Activated CD8-positive, alpha-beta T cell treated with anti-CD3 and anti-CD28 coated beads for 36 hours (primary cell): ENCODE measurements at regions not wholly inside any gene's neighbourhood (a gene's known extent, or its start where the extent isn't known, plus 50 kb on each side); places are given as distances from the start of the nearest gene placed in this dataset.
A peak's percentile ranks its signal among the peaks of the same experiment; 100 is the strongest.

Experiments used
- ATAC-seq: fragments of 200-7000 bp; cut with Tn5 transposase; one replicate; pipeline ENCODE4 v1.10.0; 2021; ENCODE audit warnings: mild to moderate bottlenecking, moderate library complexity
- CTCF ChIA-PET: fragments of 350-600 bp; sonication (Branson Sonifier 250); formaldehyde crosslinking; loops from one replicate; lab custom pipeline; 2021; ENCODE audit warnings: antibody characterized with exemption; lab: Charles Lee
- POLR2A ChIA-PET: fragments of 350-600 bp; sonication (Branson Sonifier 250); formaldehyde crosslinking; loops from one replicate; lab custom pipeline; 2021; ENCODE audit warnings: antibody characterized with exemption; lab: Charles Lee
- DNase-seq: peaks from one replicate; pipeline ENCODE4 v3.0.0-alpha.2; 2020
- H3K27ac Mint-ChIP-seq: one replicate; pipeline ENCODE4 v1.8.0; 2021; ENCODE audit warnings: mild to moderate bottlenecking, mixed read lengths
- H3K27me3 Mint-ChIP-seq: one replicate; pipeline ENCODE4 v1.8.0; 2021; ENCODE audit warnings: mixed read lengths
- H3K36me3 Mint-ChIP-seq: one replicate; pipeline ENCODE4 v1.8.0; 2021; ENCODE audit warnings: low read depth, mixed read lengths
- H3K4me1 Mint-ChIP-seq: one replicate; pipeline ENCODE4 v1.8.0; 2021; ENCODE audit warnings: low read depth, mixed read lengths
- H3K4me3 Mint-ChIP-seq: one replicate; pipeline ENCODE4 v1.8.0; 2021; ENCODE audit warnings: mild to moderate bottlenecking, moderate library complexity, mixed read lengths
- H3K9me3 Mint-ChIP-seq: one replicate; pipeline ENCODE4 v1.8.0; 2021; ENCODE audit warnings: mixed read lengths
- intact Hi-C: fragments of 100-400 bp; cut with micrococcal nuclease; formaldehyde crosslinking; loops from one replicate; pipeline ENCODE4 v1.10.0; 2022
- TF ChIP-seq, protein P1 (sequence below): fragments of 200-600 bp; IDR thresholded peaks from one replicate; pipeline ENCODE4 v1.8.0; 2022; ENCODE audit warnings: antibody characterized with exemption, mild to moderate bottlenecking

GRCh38 chr12:113610698-113611097 lies 139.0 kb upstream of the LHX5 start:
- DNase-seq (no peak), ATAC-seq (no peak)
- H3K4me3 Mint-ChIP-seq: no peak overlapping the region
- no peaks in the 10 kb centered on the region for H3K36me3 Mint-ChIP-seq
- H3K27ac Mint-ChIP-seq: no peak overlapping the region
- CTCF ChIA-PET: no interaction called here
- no peaks in the 10 kb centered on the region for H3K4me1 Mint-ChIP-seq
- POLR2A ChIA-PET: no interaction called here
- peaks cover 37% of the 10 kb centered on the region for H3K27me3 Mint-ChIP-seq
- intact Hi-C loops: no loop called here
- TF ChIP-seq, protein P1, sequence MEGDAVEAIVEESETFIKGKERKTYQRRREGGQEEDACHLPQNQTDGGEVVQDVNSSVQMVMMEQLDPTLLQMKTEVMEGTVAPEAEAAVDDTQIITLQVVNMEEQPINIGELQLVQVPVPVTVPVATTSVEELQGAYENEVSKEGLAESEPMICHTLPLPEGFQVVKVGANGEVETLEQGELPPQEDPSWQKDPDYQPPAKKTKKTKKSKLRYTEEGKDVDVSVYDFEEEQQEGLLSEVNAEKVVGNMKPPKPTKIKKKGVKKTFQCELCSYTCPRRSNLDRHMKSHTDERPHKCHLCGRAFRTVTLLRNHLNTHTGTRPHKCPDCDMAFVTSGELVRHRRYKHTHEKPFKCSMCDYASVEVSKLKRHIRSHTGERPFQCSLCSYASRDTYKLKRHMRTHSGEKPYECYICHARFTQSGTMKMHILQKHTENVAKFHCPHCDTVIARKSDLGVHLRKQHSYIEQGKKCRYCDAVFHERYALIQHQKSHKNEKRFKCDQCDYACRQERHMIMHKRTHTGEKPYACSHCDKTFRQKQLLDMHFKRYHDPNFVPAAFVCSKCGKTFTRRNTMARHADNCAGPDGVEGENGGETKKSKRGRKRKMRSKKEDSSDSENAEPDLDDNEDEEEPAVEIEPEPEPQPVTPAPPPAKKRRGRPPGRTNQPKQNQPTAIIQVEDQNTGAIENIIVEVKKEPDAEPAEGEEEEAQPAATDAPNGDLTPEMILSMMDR: no peak
- peaks cover 4% of the 10 kb centered on the region for H3K9me3 Mint-ChIP-seq

GRCh38 chr12:113609692-113610469 lies 138.2 kb upstream of the LHX5 start:
- no peak overlapping the region for H3K27ac Mint-ChIP-seq
- H3K4me1 Mint-ChIP-seq: no peaks in the 10 kb centered on the region
- peaks cover 4% of the 10 kb centered on the region for H3K9me3 Mint-ChIP-seq
- intact Hi-C loops: no loop called here
- no peak overlapping the region for H3K4me3 Mint-ChIP-seq
- ChIA-PET CTCF (no interaction called here), POLR2A (interaction anchor here (0.7 kb wide), 1 partner anchor 16 kb away, joined by 3 read pairs; no protein-coding TSS in a partner anchor)
- no peaks in the 10 kb centered on the region for H3K36me3 Mint-ChIP-seq
- DNase-seq (no peak), ATAC-seq (no peak)
- H3K27me3 Mint-ChIP-seq: peaks cover 35% of the 10 kb centered on the region
- TF ChIP-seq, protein P1: no peak

GRCh38 chr12:113604666-113605065 lies 133.0 kb upstream of the LHX5 start:
- CTCF ChIA-PET: no interaction called here
- no peak overlapping the region for H3K4me3 Mint-ChIP-seq
- no peaks in the 10 kb centered on the region for H3K4me1 Mint-ChIP-seq

GRCh38 chr12:113601656-113602263 lies 130.1 kb upstream of the LHX5 start:
- H3K9me3 Mint-ChIP-seq: no peaks in the 10 kb centered on the region
- peaks cover 3% of the 10 kb centered on the region for H3K27me3 Mint-ChIP-seq
- no peaks in the 10 kb centered on the region for H3K4me1 Mint-ChIP-seq
- H3K36me3 Mint-ChIP-seq: no peaks in the 10 kb centered on the region
- H3K4me3 Mint-ChIP-seq: no peak overlapping the region
- intact Hi-C loops: no loop called here
- CTCF ChIA-PET: no interaction called here
- TF ChIP-seq, protein P1: no peak
- no peak overlapping the region for H3K27ac Mint-ChIP-seq
- peak; percentile 9 for DNase-seq
- ATAC-seq: no peak
- POLR2A ChIA-PET: no interaction called here

More at GRCh38 chr12:113604666-113605065, 133.0 kb upstream of the LHX5 start:
- TF ChIP-seq, protein P1: no peak
- no peaks in the 10 kb centered on the region for H3K36me3 Mint-ChIP-seq
- intact Hi-C loops: no loop called here
- peaks cover 3% of the 10 kb centered on the region for H3K9me3 Mint-ChIP-seq
- H3K27me3 Mint-ChIP-seq: peaks cover 10% of the 10 kb centered on the region
- no peak for DNase-seq
- POLR2A ChIA-PET: no interaction called here
- no peak for ATAC-seq
- H3K27ac Mint-ChIP-seq: no peak overlapping the region

GRCh38 chr12:113598815-113599406 lies 127.2 kb upstream of the LHX5 start:
- TF ChIP-seq, protein P1: no peak
- ChIA-PET POLR2A (no interaction called here), CTCF (no interaction called here)
- ATAC-seq (no peak), DNase-seq (no peak)
- Mint-ChIP-seq H3K27me3 (peaks cover 13% of the 10 kb centered on the region), H3K4me3 (no peak overlapping the region), H3K36me3 (no peaks in the 10 kb centered on the region), H3K9me3 (peaks cover 2% of the 10 kb centered on the region), H3K4me1 (no peaks in the 10 kb centered on the region), H3K27ac (no peak overlapping the region)
- intact Hi-C loops: no loop called here
